IMR-90 (cell line): ENCODE measurements at regions not wholly inside any gene's neighbourhood (a gene's known extent, or its start where the extent isn't known, plus 50 kb on each side); places are given as distances from the start of the nearest gene placed in this dataset.
A peak's percentile ranks its signal among the peaks of the same experiment; 100 is the strongest.

Experiments used
- ATAC-seq: fragments of 200-7000 bp; cut with Tn5 transposase; 2 replicates; pipeline ENCODE4 v1.9.1; 2020; ENCODE audit warnings: low read depth, mild to moderate bottlenecking, moderate library complexity
- BruUV-seq: library from RNA; stranded (reverse); fragments of 400-500 nt; replicated peaks from 2 replicates; lab custom pipeline; 2021; lab: Mats Ljungman, UMichigan
- CTCF ChIA-PET: fragments of 300-600 bp; formaldehyde crosslinking; extraction: SDS; loops from one replicate; lab custom pipeline; 2021; ENCODE audit warnings: antibody characterized with exemption; lab: Yijun Ruan, JAX
- POLR2A ChIA-PET: fragments of 300-600 bp; sonication (Branson Sonifier 250); formaldehyde crosslinking; loops from one replicate; lab custom pipeline; 2022; ENCODE audit warnings: antibody characterized with exemption; ENCODE audit not compliant: unreplicated experiment; lab: Charles Lee
- DNase-seq: peaks from one replicate; pipeline ENCODE4 v3.0.0; 2013
- H2AFZ ChIP-seq: replicated peaks from 2 replicates; pipeline ENCODE3; 2013; ENCODE audit warnings: low read length, mild to moderate bottlenecking; ENCODE audit not compliant: poor library complexity
- H2AK5ac ChIP-seq: 2 replicates; pipeline ENCODE4 v1.6.1; 2013; ENCODE audit warnings: low read depth, low read length, inconsistent platforms
- H2AK9ac ChIP-seq: replicated peaks from 2 replicates; pipeline ENCODE3; 2013; ENCODE audit warnings: mild to moderate bottlenecking, low read depth, low read length, moderate library complexity; ENCODE audit not compliant: poor library complexity
- H2BK120ac ChIP-seq: 2 replicates; pipeline ENCODE4 v1.6.1; 2013; ENCODE audit warnings: low read depth, low read length, inconsistent platforms
- H2BK15ac ChIP-seq: 3 replicates; pipeline ENCODE4 v1.6.1; 2013; ENCODE audit warnings: low read depth, low read length, inconsistent platforms
- H2BK20ac ChIP-seq: 2 replicates; pipeline ENCODE4 v1.6.1; 2013; ENCODE audit warnings: low read depth, mild to moderate bottlenecking, inconsistent platforms, low read length, moderate library complexity
- H2BK5ac ChIP-seq: 2 replicates; pipeline ENCODE4 v1.6.1; 2013; ENCODE audit warnings: mild to moderate bottlenecking, low read depth, low read length, inconsistent platforms; ENCODE audit not compliant: poor library complexity, severe bottlenecking
- H3K14ac ChIP-seq: replicated peaks from 2 replicates; pipeline ENCODE4 v1.6.1; 2013; ENCODE audit warnings: low read depth, low read length, inconsistent platforms
- H3K18ac ChIP-seq: 2 replicates; pipeline ENCODE4 v1.6.1; 2013; ENCODE audit warnings: low read depth, low read length, control low read depth
- H3K23ac ChIP-seq: 2 replicates; pipeline ENCODE4 v1.6.1; 2013; ENCODE audit warnings: low read depth, low read length, inconsistent platforms
- H3K27ac ChIP-seq: 2 replicates; pipeline ENCODE4 v1.5.1; 2013; ENCODE audit warnings: mild to moderate bottlenecking, control low read depth, low read length; ENCODE audit not compliant: insufficient read depth
- H3K27me3 ChIP-seq: 2 replicates; pipeline ENCODE4 v1.6.1; 2013; ENCODE audit warnings: low read length; ENCODE audit not compliant: control insufficient read depth, insufficient read depth
- H3K36me3 ChIP-seq: 2 replicates; pipeline ENCODE4 v1.6.1; 2013; ENCODE audit warnings: low read length, mixed read lengths; ENCODE audit not compliant: control insufficient read depth, insufficient read depth
- H3K4ac ChIP-seq: 2 replicates; pipeline ENCODE4 v1.6.1; 2013; ENCODE audit warnings: low read depth, low read length, inconsistent platforms
- H3K4me1 ChIP-seq: 2 replicates; pipeline ENCODE4 v1.6.1; 2013; ENCODE audit warnings: low read length, mixed read lengths; ENCODE audit not compliant: control insufficient read depth, insufficient read depth
- H3K4me2 ChIP-seq: 2 replicates; pipeline ENCODE4 v1.6.1; 2013; ENCODE audit warnings: low read depth, mild to moderate bottlenecking, control low read depth, low read length, moderate library complexity
- H3K4me3 ChIP-seq: 2 replicates; pipeline ENCODE4 v1.5.1; 2013; ENCODE audit warnings: low read depth, mild to moderate bottlenecking, control low read depth, low read length, moderate library complexity; ENCODE audit not compliant: insufficient read depth
- H3K56ac ChIP-seq: 2 replicates; pipeline ENCODE4 v1.6.1; 2013; ENCODE audit warnings: low read length, inconsistent platforms; ENCODE audit not compliant: insufficient read depth; ENCODE audit errors: extremely low read depth
- H3K79me1 ChIP-seq, 2 experiments: 2 replicates each; pipeline ENCODE4 v1.6.1; 2013; ENCODE audit warnings: low read length in 2 of 2, inconsistent platforms in 1 of 2, low read depth in 1 of 2
- H3K9ac ChIP-seq: 2 replicates; pipeline ENCODE4 v1.6.1; 2013; ENCODE audit warnings: low read depth, low read length, control low read depth
- H3K9me1 ChIP-seq: 2 replicates; pipeline ENCODE4 v1.6.1; 2013; ENCODE audit warnings: low read length, inconsistent platforms; ENCODE audit not compliant: insufficient read depth
- H3K9me3 ChIP-seq: 2 replicates; pipeline ENCODE4 v1.6.1; 2013; ENCODE audit warnings: low read length; ENCODE audit not compliant: control insufficient read depth, insufficient read depth
- H4K20me1 ChIP-seq: 2 replicates; pipeline ENCODE4 v1.6.1; 2013; ENCODE audit warnings: low read length, inconsistent platforms; ENCODE audit not compliant: insufficient read depth
- H4K5ac ChIP-seq: 2 replicates; pipeline ENCODE4 v1.6.1; 2013; ENCODE audit warnings: mild to moderate bottlenecking, low read depth, low read length, control low read depth
- H4K8ac ChIP-seq, 2 experiments: 2 replicates each; pipeline ENCODE4 v1.6.1; 2013; ENCODE audit warnings: low read depth in 2 of 2, low read length in 2 of 2, control low read depth in 1 of 2, inconsistent platforms in 1 of 2
- H4K91ac ChIP-seq: 2 replicates; pipeline ENCODE4 v1.6.1; 2013; ENCODE audit warnings: low read depth, low read length, inconsistent platforms; ENCODE audit not compliant: insufficient read depth
- BHLHE40 ChIP-seq: fragments of 150-350 bp; IDR thresholded peaks from 2 replicates; pipeline ENCODE4 v1.6.1; 2016; ENCODE audit warnings: mild to moderate bottlenecking, low read depth, low read length
- CEBPB ChIP-seq: IDR thresholded peaks from 2 replicates; pipeline ENCODE4 v1.6.1; 2012; ENCODE audit warnings: low read depth, low read length, improper control_type of control experiment
- CHD1 ChIP-seq: IDR thresholded peaks from 2 replicates; pipeline ENCODE4 v1.6.1; 2012; ENCODE audit warnings: low read depth, low read length, improper control_type of control experiment
- FOS ChIP-seq: fragments of 150-350 bp; IDR thresholded peaks from 2 replicates; pipeline ENCODE4 v1.6.1; 2016; ENCODE audit warnings: low read depth, low read length
- MAFK ChIP-seq: IDR thresholded peaks from 2 replicates; pipeline ENCODE4 v1.6.1; 2012; ENCODE audit warnings: low read depth, low read length, improper control_type of control experiment
- MAZ ChIP-seq: IDR thresholded peaks from 2 replicates; pipeline ENCODE4 v1.6.1; 2012; ENCODE audit warnings: low read depth, mild to moderate bottlenecking, low read length, improper control_type of control experiment, moderate library complexity, borderline replicate concordance
- MXI1 ChIP-seq: IDR thresholded peaks from 2 replicates; pipeline ENCODE4 v1.6.1; 2012; ENCODE audit warnings: low read depth, mild to moderate bottlenecking, low read length, moderate library complexity, borderline replicate concordance
- NFE2L2 ChIP-seq: fragments of 150-350 bp; IDR thresholded peaks from 2 replicates; pipeline ENCODE4 v1.6.1; 2016; ENCODE audit warnings: low read depth, mild to moderate bottlenecking, low read length
- POLR2A ChIP-seq: IDR thresholded peaks from 2 replicates; pipeline ENCODE4 v1.6.1; 2012; ENCODE audit warnings: mild to moderate bottlenecking, low read depth, low read length
- RAD21 ChIP-seq: IDR thresholded peaks from 2 replicates; pipeline ENCODE4 v1.6.1; 2012; ENCODE audit warnings: low read length, improper control_type of control experiment
- RCOR1 ChIP-seq: IDR thresholded peaks from 2 replicates; pipeline ENCODE4 v1.6.1; 2012; ENCODE audit warnings: mild to moderate bottlenecking, low read length, improper control_type of control experiment; ENCODE audit not compliant: insufficient replicate concordance
- RFX5 ChIP-seq: IDR thresholded peaks from 2 replicates; pipeline ENCODE4 v1.8.0; 2012; ENCODE audit warnings: low read depth, mild to moderate bottlenecking, low read length, moderate library complexity
- SMC3 ChIP-seq: fragments of 150-350 bp; IDR thresholded peaks from 2 replicates; pipeline ENCODE4 v1.6.1; 2016; ENCODE audit warnings: low read depth, mild to moderate bottlenecking, antibody characterized with exemption, low read length, moderate library complexity
- WGBS, 2 experiments: methylation state at CpG; one replicate each; pipeline versions ENCODE4 v1.1.5 to v1.1.7; 2013; ENCODE audit warnings: missing lambda C conversion rate in 2 of 2; ENCODE audit not compliant: insufficient read length in 1 of 2; ENCODE audit errors: extremely low coverage in 2 of 2; 5-methylcytosine and 5-hydroxymethylcytosine counted together
- dilution Hi-C: fragments of 300-500 bp; cut with HindIII; formaldehyde crosslinking; loops from one replicate; pipeline ENCODE4 v1.14.3; 2018; ENCODE audit warnings: low sequenced_read_pairs; ENCODE audit not compliant: unreplicated experiment
- in situ Hi-C: fragments of 300-500 bp; cut with MboI; formaldehyde crosslinking; loops from 3 replicates; pipeline ENCODE4 v1.14.3; 2019; ENCODE audit warnings: low sequenced_read_pairs, inconsistent platforms, mixed read lengths
- intact Hi-C: fragments of 100-400 bp; cut with micrococcal nuclease; formaldehyde crosslinking; loops from 2 replicates; pipeline ENCODE4 v1.10.0; 2022
- TF ChIP-seq, protein P1 (sequence below): conservative IDR thresholded peaks from 2 replicates; pipeline ENCODE4 v1.5.1; 2012; ENCODE audit warnings: mild to moderate bottlenecking, low read depth, low read length, improper control_type of control experiment
- TF ChIP-seq, protein P2 (sequence below): fragments of 150-350 bp; IDR thresholded peaks from 2 replicates; pipeline ENCODE4 v1.6.1; 2016; ENCODE audit warnings: low read depth, mild to moderate bottlenecking, low read length, moderate library complexity, borderline replicate concordance
- TF ChIP-seq, protein P3 (sequence below): fragments of 150-350 bp; IDR thresholded peaks from 2 replicates; pipeline ENCODE4 v1.6.1; 2017; ENCODE audit warnings: mild to moderate bottlenecking, antibody characterized with exemption, low read length, low read depth

DNA sequence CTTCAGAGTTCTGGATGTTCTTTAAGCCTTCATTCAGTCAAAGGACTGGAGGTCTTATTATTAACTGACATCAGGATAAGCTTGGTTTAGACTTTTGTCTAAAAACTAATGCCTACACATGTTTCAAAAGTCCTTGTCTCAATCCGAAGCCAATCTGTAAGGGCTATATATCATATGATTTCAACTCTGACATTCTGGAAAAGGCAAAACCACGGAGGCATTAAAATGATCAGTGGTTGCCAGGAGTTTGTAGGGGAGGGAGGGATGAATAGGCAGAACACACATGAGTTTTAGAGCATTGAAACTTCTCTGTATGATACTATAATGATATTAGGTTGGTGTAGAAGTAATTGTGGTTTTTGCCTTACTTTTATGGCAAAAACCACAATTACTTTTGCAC, 1285.8 kb upstream of the CITED2 start:
- Histone ChIP-seq H3K4me2 (peak overlapping the region; percentile 5; the same call in 1 of the 2 replicates), H3K79me1 (no peaks in the 10 kb centered on the region)

More for the DNA sequence above, 1285.8 kb upstream of the CITED2 start:
- Histone ChIP-seq H2AFZ (no peak overlapping the region), H4K91ac (peak overlapping the region; percentile 6; the same call in 1 of the 2 replicates), H2BK15ac (peak overlapping the region; percentile 38; the same call in 2 of the 3 replicates), H3K18ac (peak overlapping the region; percentile 9; the same call in 1 of the 2 replicates), H2AK9ac (no peak overlapping the region), H4K20me1 (no peaks in the 10 kb centered on the region), H3K27ac (no peak overlapping the region), H2BK5ac (peak overlapping the region; percentile 39), H2BK120ac (peak overlapping the region; percentile 75), H3K9ac (no peak overlapping the region), H3K4ac (peak overlapping the region; percentile 21; the same call in 1 of the 2 replicates), H3K9me3 (no peaks in the 10 kb centered on the region), H3K4me1 (peaks cover 2% of the 10 kb centered on the region; the same call in 1 of the 2 replicates), H3K36me3 (no peaks in the 10 kb centered on the region), H3K23ac (no peak overlapping the region), H3K14ac (0 out of 2 replicates have a peak overlapping the region, but pooled peaks have one; percentile 34), H4K5ac (peak overlapping the region; percentile 49; the same call in 1 of the 2 replicates), H4K8ac (peak overlapping the region in 1 of 2 experiments; percentile 76; a peak in 2 of 4 replicates), H2AK5ac (no peak overlapping the region), H3K56ac (no peak overlapping the region), H3K9me1 (no peaks in the 10 kb centered on the region), H3K27me3 (no peaks in the 10 kb centered on the region), H3K4me3 (no peak overlapping the region), H2BK20ac (peak overlapping the region; percentile 63)
- no peak for ATAC-seq
- intact Hi-C loops (no loop called here), dilution Hi-C loops (no loop called here), in situ Hi-C loops (no loop called here)
- POLR2A ChIA-PET: no interaction called here
- no peak for TF ChIP-seq POLR2A
- TF ChIP-seq, protein P1, sequence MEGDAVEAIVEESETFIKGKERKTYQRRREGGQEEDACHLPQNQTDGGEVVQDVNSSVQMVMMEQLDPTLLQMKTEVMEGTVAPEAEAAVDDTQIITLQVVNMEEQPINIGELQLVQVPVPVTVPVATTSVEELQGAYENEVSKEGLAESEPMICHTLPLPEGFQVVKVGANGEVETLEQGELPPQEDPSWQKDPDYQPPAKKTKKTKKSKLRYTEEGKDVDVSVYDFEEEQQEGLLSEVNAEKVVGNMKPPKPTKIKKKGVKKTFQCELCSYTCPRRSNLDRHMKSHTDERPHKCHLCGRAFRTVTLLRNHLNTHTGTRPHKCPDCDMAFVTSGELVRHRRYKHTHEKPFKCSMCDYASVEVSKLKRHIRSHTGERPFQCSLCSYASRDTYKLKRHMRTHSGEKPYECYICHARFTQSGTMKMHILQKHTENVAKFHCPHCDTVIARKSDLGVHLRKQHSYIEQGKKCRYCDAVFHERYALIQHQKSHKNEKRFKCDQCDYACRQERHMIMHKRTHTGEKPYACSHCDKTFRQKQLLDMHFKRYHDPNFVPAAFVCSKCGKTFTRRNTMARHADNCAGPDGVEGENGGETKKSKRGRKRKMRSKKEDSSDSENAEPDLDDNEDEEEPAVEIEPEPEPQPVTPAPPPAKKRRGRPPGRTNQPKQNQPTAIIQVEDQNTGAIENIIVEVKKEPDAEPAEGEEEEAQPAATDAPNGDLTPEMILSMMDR: no peak
- no peak for TF ChIP-seq SMC3
- TF ChIP-seq, protein P2, sequence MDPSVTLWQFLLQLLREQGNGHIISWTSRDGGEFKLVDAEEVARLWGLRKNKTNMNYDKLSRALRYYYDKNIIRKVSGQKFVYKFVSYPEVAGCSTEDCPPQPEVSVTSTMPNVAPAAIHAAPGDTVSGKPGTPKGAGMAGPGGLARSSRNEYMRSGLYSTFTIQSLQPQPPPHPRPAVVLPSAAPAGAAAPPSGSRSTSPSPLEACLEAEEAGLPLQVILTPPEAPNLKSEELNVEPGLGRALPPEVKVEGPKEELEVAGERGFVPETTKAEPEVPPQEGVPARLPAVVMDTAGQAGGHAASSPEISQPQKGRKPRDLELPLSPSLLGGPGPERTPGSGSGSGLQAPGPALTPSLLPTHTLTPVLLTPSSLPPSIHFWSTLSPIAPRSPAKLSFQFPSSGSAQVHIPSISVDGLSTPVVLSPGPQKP: no peak
- TF ChIP-seq BHLHE40: no peak
- no peak for TF ChIP-seq RCOR1
- TF ChIP-seq RAD21: no peak
- TF ChIP-seq RFX5: no peak
- no peak for TF ChIP-seq MXI1
- TF ChIP-seq FOS: no peak
- no peak for TF ChIP-seq MAFK
- TF ChIP-seq NFE2L2: no peak
- TF ChIP-seq MAZ: no peak
- TF ChIP-seq, protein P3, sequence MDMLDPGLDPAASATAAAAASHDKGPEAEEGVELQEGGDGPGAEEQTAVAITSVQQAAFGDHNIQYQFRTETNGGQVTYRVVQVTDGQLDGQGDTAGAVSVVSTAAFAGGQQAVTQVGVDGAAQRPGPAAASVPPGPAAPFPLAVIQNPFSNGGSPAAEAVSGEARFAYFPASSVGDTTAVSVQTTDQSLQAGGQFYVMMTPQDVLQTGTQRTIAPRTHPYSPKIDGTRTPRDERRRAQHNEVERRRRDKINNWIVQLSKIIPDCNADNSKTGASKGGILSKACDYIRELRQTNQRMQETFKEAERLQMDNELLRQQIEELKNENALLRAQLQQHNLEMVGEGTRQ: no peak
- TF ChIP-seq CHD1: no peak
- no peak for TF ChIP-seq CEBPB
- CTCF ChIA-PET: no interaction called here
- DNase-seq: no peak
- BruUV-seq: no TSS peak
- no CpG with 5 or more reads among the region's 2 CpGs for WGBS, 2 experiments
